Stimulated activated naive CD8-positive, alpha-beta T cell treated with anti-CD3 and anti-CD28 coated beads, Interleukin-15, Interleukin-2, amounts not matched to agents 100 U/mL and 50 U/mL, for 24 hours (primary cell): ENCODE measurements at regions not wholly inside any gene's neighbourhood (a gene's known extent, or its start where the extent isn't known, plus 50 kb on each side); places are given as distances from the start of the nearest gene placed in this dataset.
"Not testable (repeated sequence)": the region's sequence is repeated elsewhere in the genome, so short reads cannot be mapped to it uniquely, and the experiment has no call there.

Experiments used
- ATAC-seq: fragments of 150-1000 bp; cut with Tn5 transposase; one replicate; pipeline ENCODE4 v1.10.0; 2021
- DNase-seq: peaks from one replicate; pipeline ENCODE4 v3.0.0; 2021

DNA sequence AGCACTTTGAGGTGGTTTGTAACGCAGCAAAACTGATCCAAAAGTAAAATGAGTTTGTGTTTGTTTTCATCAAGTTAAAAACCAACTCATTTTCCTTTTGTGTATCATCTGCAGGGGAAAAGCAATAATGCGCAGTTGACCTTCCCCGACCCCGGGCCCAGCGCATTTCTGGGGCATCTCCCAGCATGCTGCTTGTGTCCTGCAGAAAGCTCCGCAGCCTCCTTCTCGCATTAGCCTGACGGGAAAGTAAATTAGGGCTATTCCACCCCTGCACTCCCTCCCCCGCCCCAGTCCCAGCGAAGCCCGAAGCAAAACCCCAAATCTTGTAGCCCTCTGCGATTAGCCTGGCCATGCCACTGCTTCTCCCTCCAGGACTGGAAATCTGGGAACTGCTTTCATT is 82.0 kb upstream of the PPM1B start:
- ATAC-seq (no peak), DNase-seq (no peak)

DNA sequence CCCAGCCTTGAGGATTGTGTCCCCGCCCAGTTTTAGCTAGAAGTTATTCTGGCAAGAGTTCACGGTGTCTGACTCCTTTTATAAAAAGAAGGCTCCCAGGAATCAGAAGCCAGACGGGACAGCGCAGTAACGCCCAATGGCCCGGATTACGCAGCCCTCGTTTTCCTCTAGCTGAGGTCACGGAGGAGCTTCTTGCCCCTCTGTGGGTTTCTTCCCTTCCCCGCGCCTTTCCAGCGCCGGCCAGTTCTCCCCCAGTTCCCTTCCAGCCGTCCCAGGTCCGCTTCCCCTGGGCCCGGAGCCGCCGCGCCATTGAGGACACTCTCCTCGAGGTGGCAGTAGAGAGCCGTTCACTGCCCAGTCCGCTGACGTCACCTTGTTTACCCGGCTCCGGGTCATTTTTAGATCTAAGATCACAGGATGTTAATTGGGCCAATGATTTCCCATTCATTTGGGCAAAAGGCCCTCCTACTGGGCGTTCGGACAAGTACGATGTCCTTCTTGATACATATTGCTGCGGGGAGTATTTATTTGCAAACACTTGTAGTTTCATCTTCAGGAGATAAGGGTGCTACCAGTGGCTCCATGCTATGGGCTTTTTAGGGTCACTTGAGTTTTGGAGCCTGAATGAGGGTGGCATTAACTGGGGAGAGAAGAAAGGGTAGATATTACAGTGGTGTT is 81.5 kb upstream of the PPM1B start:
- peak; percentile 90 for DNase-seq
- ATAC-seq: peak; percentile 76

DNA sequence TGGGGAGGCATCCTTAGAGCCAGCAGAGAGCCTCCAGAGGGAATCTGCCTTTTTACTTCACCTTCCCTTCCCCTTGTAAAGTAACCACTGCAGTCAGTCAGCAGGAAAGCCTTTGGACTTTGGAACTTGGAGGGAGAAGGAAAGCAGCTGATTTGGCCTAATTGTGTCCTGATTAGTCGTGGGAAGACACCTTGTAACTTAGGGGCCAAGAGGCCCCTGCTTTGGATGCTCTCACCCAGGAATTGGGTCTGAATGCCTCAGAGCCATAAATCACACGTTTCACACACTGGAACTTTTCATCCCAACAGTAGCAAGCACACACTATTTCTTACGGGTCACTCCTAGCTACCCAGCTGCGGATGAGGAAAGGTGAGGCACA is 81.0 kb upstream of the PPM1B start:
- no peak for ATAC-seq

DNA sequence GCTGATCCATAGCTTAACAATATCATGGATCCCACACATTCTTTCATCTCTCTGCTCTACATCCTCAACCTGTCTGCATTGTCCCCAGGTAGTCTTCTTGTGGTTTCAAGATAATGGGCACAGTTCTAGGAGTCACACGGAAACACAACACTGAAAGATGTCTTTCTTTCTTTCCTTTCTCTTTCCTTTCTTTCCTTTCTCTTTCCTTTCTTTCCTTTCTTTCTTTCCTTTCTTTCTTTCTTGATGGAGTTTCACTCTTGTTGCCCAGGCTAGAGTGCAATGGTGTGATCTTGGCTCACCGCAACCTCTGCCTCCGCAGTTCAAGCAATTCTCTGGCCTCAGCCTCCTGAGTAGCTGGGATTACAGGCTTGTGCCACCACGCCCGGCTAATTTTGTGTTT is 76.2 kb upstream of the PPM1B start:
- DNase-seq, ATAC-seq: not testable (repeated sequence)

More for the DNA sequence above, 81.0 kb upstream of the PPM1B start:
- DNase-seq: no peak

DNA sequence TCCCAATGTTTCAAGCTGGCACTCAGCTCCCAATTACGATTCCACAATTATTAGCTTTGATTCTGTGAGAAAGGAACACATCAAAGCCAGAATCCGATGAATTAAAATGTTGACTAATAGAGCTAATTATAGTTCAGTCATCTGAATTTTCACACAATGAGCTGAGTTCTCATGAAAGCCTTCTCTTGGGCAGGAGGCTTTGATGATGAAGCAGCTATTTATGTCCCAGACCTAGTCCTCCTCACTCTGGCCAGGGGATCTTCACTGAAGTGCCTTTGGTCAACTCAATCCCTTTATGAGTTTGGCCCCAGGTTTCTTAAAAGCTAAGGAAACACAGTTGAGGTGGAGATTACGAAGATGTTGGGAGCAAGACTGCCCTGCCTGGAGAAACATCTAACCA is 74.7 kb upstream of the PPM1B start:
- DNase-seq (no peak), ATAC-seq (no peak)

DNA sequence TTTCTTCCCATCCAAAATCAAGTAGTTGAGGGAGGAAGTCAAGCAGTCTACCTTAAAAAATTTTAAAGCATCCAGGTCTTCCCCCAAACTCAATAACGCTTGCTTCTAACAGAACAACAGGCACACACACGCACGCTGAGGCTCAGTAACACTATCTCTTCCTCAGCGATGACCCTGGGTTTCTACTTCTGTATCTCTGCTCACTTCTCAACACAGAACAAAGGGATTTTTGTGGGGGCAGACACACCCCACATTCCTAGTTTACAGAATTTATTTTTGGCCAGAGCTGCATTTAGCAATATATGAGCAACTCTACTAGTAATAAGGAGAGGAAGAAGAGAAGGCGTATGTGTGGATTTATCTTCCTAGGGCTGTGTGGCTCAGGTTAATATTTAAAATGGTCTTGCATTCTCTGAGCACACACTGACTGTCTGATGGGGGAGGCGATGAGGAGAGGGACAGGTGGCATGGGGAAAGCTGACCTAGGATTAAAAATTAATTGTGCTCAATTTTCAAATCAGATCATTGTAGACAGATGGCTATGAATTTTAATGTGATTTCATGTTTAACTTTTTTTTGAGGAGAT is 71.3 kb upstream of the PPM1B start:
- DNase-seq: no peak
- no peak for ATAC-seq

DNA sequence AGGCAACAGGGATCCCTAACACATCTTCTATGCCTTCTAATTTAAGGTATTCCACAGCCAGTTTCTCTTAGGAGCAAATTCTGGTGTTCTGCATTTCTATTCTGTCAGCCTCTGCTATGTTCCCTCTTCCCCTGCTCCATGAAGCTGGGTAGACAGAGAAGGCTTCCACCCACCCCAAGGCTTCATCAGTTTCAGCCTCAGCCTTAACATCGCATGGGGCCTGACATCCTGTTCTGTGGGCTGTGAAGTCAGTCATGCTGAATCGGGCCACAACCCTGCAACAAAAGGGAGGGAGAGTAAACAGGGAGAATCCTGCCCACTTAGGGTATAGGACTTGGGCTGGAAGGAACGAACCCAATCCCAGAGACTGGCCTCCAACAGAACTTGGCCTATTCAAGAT is 70.6 kb upstream of the PPM1B start:
- no peak for DNase-seq
- no peak for ATAC-seq

DNA sequence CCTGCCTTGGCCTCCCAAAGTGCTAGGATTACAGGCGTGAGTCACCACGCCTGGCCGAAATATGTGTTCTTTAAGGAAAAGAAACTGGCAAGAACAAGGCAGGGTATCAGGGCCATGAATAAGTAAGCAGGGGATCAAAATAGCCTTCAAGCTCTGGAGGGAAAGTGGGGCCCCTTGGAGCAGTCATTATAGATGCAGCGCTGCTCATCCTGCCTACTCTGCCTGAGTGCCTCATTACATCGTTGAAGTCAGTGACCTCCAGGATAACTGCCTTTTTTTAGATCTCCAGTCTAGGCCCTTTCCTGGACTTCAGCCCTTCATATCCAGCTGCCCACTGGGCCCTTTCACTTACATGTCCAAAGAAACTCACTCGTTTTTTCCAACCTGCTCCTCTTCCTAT is 69.8 kb upstream of the PPM1B start:
- DNase-seq (no peak), ATAC-seq (no peak)

DNA sequence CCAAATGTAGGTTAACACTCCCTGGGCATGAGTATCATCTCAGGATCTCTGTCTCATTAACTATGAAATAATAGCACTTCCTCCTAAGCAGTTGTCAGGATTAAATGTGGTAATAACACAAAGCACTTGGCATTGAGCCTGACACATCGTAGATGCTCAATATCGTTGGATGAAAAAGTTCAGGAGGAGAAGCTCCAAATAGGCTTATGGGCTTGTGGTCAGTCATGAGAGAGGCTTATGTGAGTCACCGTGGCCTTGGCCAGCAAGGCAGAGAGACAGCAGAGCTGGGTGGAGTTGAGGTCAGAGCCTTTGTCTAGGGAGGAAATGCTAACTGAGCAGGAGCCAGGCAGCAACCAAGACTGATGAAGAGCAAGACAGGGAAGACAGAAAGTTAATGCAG is 68.3 kb upstream of the PPM1B start:
- ATAC-seq (peak; percentile 40), DNase-seq (no peak)

DNA sequence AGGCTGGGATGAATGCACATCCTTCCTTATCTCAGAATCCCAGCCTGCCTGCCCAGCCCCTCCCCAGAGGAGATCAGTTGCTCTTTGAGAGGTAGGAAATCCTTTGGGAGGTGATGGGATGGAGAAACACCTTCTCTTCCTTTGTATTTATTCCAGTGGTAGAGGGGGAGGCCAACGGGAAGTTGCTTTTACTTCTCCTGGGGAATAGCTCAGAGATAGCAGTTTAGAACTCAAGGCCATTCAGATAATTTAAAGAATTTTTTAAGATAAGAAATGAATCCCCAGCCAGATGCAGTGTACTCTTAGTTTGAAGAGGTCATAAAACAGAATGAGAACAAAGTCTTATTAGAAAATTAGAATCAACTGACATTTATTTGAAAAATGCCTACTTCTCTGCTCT is 67.4 kb upstream of the PPM1B start:
- ATAC-seq (no peak), DNase-seq (no peak)

DNA sequence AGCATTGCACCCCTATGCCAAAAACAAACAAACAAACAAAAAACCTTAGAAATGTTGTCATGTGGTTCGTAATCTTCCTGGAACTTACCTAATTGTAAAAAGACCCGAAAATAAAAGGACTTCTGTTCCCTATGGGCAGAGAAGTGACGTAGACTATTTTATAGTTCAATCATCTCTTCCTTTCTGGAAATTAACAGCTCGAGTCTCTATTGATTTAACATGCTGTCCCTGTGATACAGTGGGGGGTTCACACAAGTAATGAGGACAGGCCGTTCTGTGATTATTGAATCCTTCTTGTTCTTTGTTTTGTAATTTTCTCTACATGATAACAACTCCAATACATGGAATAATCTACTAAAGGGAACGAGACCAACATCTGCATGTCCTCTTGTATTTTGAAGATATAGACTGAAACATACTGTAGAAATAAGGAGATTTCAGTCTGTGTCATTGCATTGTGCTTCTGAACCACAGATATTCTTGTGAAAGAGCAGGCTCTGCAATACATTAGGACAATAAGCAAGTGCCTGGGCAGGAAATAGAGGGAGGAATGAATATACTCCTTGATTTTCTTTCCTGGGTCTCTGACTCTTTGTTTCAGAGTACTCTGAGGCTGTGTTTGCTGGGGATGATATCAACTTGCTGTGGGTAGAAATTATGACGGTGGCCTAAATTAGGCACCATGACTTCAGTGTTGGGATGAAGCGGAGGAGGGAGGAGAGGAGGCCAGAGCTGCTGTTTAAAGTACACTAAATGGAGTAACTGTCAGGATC is 65.7 kb upstream of the PPM1B start:
- ATAC-seq: no peak
- no peak for DNase-seq

DNA sequence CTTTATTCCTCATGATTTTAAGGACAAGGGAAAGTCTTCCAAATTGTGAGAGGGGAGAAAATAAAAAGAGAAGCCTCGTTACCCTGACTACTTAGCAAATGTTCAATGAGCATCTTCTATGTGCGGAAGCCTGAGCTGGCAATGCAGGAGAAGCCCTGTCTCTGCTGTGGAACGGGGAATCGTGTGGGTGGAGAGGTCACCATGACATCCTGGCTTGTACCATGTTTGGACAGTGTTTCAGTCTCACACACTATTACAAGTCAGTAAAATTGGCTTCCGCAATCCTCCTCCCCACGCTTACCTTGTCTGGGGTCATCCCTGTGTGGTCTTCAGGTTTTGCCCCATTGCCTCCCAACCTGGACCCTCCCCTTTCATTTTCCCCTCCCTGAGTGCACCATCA is 65.0 kb upstream of the PPM1B start:
- DNase-seq (no peak), ATAC-seq (no peak)

DNA sequence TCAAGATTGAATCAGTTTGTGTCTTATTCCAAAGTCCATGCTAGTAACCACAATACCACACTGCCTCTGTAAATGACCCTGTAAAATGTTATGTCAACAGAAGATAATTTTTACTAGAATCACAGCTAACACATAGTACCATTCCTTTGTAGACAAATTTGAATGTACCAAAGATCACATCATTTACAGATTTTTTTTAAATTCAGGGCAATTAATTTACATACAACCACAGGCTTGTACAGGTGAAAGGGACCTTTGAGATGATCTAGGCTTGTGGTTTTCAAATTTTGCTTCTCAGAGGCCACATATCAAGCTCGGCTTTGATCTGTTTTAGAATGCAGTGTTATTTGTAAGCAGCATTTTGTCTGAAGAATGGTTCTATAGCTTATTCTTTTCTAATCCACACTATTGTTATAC is 63.8 kb upstream of the PPM1B start:
- DNase-seq (no peak), ATAC-seq (no peak)

DNA sequence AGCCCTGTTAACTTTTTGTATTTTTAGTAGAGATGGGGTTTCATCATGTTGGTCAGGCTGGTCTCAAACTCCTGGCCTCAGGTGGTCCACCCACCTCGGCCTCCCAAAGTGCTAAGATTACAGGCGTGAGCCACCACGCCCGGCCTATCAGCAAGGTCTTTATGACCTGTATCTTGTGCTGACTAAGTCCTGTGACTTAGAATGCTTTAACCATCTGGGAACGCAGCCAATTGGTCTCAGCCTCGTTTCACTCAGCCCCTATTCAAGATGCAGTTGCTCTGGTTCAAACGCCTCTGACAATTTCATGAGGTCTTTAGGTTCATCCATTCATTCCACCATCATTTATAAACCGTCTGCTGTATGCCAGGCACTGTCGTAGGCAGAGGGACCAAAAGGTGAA is 62.2 kb upstream of the PPM1B start:
- DNase-seq, ATAC-seq: not testable (repeated sequence)

DNA sequence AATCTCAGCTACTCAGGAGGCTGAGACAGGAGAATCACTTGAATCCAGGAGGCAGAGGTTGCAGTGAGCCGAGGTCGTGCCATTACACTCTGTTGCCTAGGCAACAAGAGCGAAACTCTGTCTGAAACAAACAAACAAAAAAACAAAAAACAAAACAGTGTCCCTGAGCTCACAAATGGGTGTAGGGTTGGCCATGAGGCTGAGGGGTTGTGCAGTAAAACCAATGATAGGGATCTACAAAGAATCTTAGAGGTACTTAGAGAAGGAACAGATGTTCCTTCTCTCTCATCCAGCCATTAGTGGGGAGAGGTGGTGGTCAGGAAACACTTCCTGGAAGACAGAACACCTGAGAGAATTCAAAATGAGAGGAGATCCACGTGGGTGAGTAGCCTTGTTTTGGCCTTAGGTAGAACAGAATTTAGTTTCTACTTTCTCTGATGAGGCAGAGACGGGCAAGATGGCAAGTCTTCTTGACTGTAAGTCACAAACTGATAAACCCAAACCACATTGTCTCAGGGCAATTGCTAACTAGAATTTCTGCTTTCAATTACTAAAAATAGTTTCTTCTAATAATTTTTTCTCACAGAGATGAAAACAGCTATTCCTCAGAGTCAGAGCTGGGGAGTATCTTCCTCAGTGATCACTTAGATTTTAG is 61.5 kb upstream of the PPM1B start:
- DNase-seq (no peak), ATAC-seq (no peak)

DNA sequence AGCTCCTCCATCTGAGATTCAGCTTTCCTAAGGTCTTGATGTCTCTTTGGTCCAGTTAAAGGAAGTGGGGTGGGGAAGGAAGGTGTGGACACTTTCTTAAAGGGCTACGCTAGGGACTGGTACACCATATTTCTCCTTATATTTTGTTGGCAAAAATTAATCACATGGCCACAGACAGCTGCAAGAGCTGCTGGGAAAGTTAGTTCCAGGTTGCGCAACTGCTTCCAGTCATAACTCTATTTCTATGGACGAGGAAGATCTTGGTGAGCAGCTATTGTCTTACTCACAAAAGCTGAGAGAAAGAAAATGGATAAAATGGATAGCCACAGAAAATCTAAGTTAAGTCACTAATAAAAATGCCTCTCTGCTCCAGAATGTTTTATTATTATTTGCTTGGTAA is 60.7 kb upstream of the PPM1B start:
- no peak for ATAC-seq
- DNase-seq: no peak

DNA sequence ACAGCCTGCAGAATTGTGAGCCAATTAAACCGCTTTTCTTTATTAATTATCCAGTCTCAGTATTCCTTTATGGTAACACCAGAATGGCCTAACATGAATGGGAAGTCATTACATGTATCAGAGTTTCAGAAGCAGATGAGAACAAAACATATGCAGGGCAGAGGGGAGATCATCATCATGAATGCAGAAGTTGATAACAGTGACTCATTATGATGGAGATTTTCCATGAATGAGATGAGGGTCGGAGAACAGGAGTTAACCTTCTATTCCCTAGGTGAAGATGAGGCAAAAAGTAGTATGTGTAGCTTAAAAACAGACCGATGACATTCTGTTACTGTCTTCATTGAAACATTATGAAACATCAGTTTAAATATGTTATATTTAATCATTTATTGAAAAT is 59.5 kb upstream of the PPM1B start:
- DNase-seq: no peak
- ATAC-seq: no peak

DNA sequence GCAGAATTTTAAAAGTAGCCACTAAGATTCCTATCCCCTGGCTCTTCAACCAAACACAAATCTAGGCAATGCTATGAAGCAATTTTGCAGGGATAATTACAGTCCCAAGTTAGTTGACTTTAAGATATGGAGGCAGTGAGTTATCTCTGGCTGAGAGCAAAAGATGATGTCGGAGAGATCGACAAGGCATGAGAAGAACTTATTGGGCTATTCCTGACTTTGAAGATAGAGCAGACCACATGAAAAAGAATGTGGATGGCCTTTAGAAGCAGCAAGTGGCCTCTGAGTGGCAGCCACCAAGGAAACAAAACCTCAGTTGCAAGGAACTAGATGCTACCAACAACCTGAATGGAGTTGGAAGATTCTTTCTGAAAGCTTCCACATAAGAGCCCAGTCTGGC is 58.2 kb upstream of the PPM1B start:
- ATAC-seq: no peak
- no peak for DNase-seq

DNA sequence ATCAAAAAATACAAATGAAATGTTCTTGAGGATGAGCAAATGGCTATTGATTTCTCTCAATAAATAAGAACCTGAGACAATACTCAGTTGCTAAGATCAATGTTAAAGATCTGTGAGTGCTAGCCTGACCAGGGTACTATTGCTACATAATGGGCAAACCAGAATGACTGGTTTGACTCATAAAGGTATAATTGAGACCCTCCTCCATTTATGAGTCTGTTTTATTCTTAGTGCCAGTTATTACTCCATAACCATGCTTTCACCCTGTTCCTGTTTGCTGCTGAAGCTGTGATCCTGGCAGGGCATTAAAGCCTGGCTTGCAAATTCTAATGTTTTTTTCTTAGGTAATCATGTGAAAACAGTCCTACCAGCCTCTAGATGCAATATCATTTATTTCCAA is 56.6 kb upstream of the PPM1B start:
- no peak for DNase-seq

DNA sequence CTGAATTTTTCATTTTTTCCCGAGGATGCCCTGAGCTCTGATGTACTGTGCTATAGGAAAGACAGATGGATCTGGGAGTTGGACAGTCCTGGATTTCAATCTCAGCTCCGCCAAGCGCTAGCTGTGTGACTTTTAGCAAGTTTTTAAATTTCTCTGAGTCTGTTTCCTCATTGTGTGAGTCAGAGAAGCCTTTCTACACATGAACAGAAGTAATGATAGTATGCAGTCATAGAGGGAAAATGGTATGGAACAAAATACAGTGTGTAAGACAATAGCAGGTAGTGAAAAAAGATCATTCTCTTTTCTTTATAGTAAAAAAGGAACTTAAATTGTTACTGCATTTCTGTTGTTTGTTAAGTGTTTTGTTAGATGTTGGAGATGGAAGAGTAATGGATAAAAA is 52.4 kb upstream of the PPM1B start:
- ATAC-seq (no peak), DNase-seq (no peak)

More for the DNA sequence above, 56.6 kb upstream of the PPM1B start:
- no peak for ATAC-seq

DNA sequence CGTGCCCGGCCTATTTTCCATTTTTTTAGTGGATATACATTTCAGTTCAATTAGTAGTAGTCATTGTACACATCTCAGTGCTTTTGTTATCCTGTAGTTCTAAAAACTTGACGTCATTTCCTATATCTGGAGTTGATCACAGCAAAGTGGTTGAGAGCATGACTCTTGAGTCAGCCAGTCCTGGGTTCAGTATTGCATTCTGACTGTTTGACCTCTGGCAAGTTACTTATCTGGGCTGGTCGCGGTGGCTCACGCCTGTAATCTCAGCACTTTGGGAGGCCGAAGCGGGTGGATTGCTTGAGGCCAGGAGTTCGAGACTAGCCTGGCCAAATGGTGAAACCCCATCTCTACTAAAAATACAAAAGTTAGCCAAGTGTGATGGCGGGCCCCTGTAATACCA is 50.4 kb upstream of the PPM1B start:
- ATAC-seq: no peak
- no peak for DNase-seq
